ENCODE measurements at regions not wholly inside any gene's neighbourhood (a gene's known extent, or its start where the extent isn't known, plus 50 kb on each side); places are given as distances from the start of the nearest gene placed in this dataset.

GRCh38 chr5:27535031-27535557 lies 496.7 kb upstream of the CDH9 start:
- H3K27ac ChIP-seq = no peak overlapping the region
- no peaks in the 10 kb centered on the region for H3K9me3 ChIP-seq
- no peak overlapping the region for H3K4me3 ChIP-seq
- no peaks in the 10 kb centered on the region for H3K4me1 ChIP-seq
- ATAC-seq (no peak), DNase-seq (no peak)
- H3K36me3 ChIP-seq (replicated peaks in 1 of 2; ENCODE audit: insufficient read depth in 1 of 2, low read depth in 2 of 2) = no peaks in the 10 kb centered on the region
- H3K27me3 ChIP-seq = no peaks in the 10 kb centered on the region
- TF ChIP-seq CTCF (IDR thresholded peaks at IDR 0.05) (no peak), POLR2A (IDR thresholded peaks at IDR 0.05) (no peak)
- intact Hi-C loops (cut with DNase I) = no loop called here

GRCh38 chr5:27532305-27532704 lies 493.9 kb upstream of the CDH9 start:
- Histone ChIP-seq H3K4me1 (no peaks in the 10 kb centered on the region), H3K4me3 (no peak overlapping the region), H3K36me3 (replicated peaks in 1 of 2; ENCODE audit: insufficient read depth in 1 of 2, low read depth in 2 of 2) (no peaks in the 10 kb centered on the region), H3K9me3 (no peaks in the 10 kb centered on the region), H3K27ac (no peak overlapping the region), H3K27me3 (no peaks in the 10 kb centered on the region)
- DNase-seq (no peak), ATAC-seq (no peak)
- WGBS, 2 donors = 42 to 45% methylated on average over 1 of the region's 1 CpG
- TF ChIP-seq CTCF (IDR thresholded peaks at IDR 0.05) (no peak), POLR2A (IDR thresholded peaks at IDR 0.05) (no peak)
- intact Hi-C loops (cut with DNase I) = no loop called here

DNA sequence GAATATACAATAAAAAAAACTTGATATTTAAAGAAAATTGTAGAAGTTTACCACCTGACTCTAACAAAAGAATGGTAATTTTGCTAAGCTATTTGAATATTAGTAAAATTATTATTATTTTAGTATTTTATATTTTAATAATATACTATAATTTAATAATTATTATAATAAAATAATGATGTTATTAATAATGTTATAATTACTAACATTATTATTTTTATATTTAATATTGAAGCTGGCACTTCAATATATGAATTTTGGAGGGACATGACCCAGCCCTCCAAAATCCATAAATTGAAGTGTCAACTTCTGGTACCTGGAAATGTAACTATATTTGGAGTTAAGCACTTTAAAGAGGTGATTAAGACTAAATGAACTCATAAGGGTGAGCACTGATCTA lies 486.1 kb upstream of the CDH9 start:
- Histone ChIP-seq H3K36me3 (replicated peaks in 1 of 2; ENCODE audit: insufficient read depth in 1 of 2, low read depth in 2 of 2) (no peaks in the 10 kb centered on the region), H3K9me3 (no peaks in the 10 kb centered on the region), H3K27ac (no peak overlapping the region), H3K27me3 (no peaks in the 10 kb centered on the region), H3K4me1 (no peaks in the 10 kb centered on the region), H3K4me3 (no peak overlapping the region)
- intact Hi-C loops (cut with DNase I) = no loop called here
- DNase-seq (no peak), ATAC-seq (no peak)
- TF ChIP-seq CTCF (IDR thresholded peaks at IDR 0.05) = no peak
- TF ChIP-seq POLR2A (IDR thresholded peaks at IDR 0.05) = no peak

DNA sequence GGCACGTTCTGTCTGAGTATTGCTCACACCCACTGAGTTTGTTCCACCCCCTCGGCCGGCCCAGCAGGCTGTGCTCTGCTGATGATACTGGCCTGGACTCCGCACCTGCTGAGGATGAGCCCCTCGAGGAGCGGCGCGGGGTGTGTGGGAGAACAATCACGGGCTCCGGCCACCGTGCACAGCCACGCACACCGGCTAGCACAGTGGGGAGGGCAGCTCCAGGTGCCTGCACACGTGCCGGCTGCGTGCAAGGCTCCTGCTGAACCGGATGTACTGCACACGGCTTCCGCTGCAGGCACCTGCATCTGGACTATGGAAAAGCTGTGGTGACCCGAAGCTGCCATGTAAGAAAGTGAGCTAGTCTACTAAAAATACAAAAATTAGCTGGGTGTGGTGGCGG lies 485.2 kb upstream of the CDH9 start:
- H3K9me3 ChIP-seq = peaks cover 0 to 5% (median 0%) of the 10 kb centered on the region in 3 donors
- no peaks in the 10 kb centered on the region for H3K27me3 ChIP-seq
- TF ChIP-seq CTCF (IDR thresholded peaks at IDR 0.05) (no peak), POLR2A (IDR thresholded peaks at IDR 0.05) (no peak)
- H3K4me1 ChIP-seq = no peaks in the 10 kb centered on the region
- no peak for DNase-seq
- H3K27ac ChIP-seq = no peak overlapping the region
- no peak for ATAC-seq
- H3K4me3 ChIP-seq = no peak overlapping the region
- no peaks in the 10 kb centered on the region for H3K36me3 ChIP-seq (replicated peaks in 1 of 2; ENCODE audit: insufficient read depth in 1 of 2, low read depth in 2 of 2)
- intact Hi-C loops (cut with DNase I) = no loop called here
- 81 to 83% methylated on average over 17 to 21 of the region's 21 CpGs for WGBS, 2 donors

GRCh38 chr5:27516437-27516836 lies 478.1 kb upstream of the CDH9 start:
- no peak for DNase-seq
- Histone ChIP-seq H3K9me3 (peaks cover 0 to 5% (median 0%) of the 10 kb centered on the region in 3 donors), H3K27ac (no peak overlapping the region), H3K4me1 (no peaks in the 10 kb centered on the region), H3K36me3 (replicated peaks in 1 of 2; ENCODE audit: insufficient read depth in 1 of 2, low read depth in 2 of 2) (no peaks in the 10 kb centered on the region), H3K4me3 (no peak overlapping the region), H3K27me3 (no peaks in the 10 kb centered on the region)
- ATAC-seq = no peak
- TF ChIP-seq CTCF (IDR thresholded peaks at IDR 0.05) (no peak), POLR2A (IDR thresholded peaks at IDR 0.05) (no peak)
- intact Hi-C loops (cut with DNase I) = no loop called here
- 69 to 83% methylated on average over 2 of the region's 2 CpGs for whole genome bisulfite sequencing, 2 donors

Measured in body of pancreas (tissue), 4 donors.